HG02981 (cell line): ENCODE measurements at regions not wholly inside any gene's neighbourhood (a gene's known extent, or its start where the extent isn't known, plus 50 kb on each side); places are given as distances from the start of the nearest gene placed in this dataset.
A peak's percentile ranks its signal among the peaks of the same experiment; 100 is the strongest.
"Not testable (repeated sequence)": the region's sequence is repeated elsewhere in the genome, so short reads cannot be mapped to it uniquely, and the experiment has no call there.

Experiments used
- ATAC-seq: cut with Tn5 transposase; IDR thresholded peaks from one replicate; pipeline ENCODE4 v1.9.1; 2021; ENCODE audit warnings: mild to moderate bottlenecking, moderate library complexity; ENCODE audit not compliant: unreplicated experiment

DNA sequence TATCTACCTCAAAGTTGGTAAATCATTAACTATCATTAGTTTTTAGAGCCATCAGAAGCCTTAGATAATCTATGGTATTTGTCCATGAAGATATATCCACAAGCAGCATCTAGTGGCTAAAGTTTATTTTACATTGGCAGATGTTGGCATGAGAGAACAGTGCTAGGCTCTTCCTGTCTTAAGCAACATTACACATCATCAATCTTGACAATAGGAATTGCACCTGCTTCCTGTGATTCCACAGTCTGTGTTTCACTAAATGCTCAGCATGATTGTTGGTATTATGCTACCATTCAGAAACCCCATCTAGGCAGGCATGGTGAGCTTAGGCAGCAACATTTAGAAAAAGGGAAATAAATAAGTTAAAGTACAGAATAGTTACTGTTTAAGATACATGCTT is 246.6 kb downstream of the SLCO4C1 start:
- ATAC-seq: no peak

DNA sequence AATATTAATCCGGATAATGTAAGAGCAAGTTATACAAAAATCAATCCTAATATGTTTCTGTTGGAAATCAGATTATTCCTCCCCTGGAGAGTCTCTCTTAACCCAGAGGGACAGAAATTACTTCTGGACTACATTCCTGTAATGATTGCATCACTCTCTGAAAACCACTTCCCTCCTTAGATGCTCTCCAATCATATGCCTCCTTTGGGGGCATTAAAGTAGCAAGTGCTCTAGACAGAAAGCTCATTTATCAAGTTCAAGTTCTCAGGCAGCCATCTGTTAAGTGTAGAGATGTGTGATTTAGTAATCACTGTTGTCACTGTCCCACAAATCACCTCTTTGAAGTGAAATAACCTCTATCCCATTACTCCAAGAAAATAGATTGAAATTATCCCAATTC is 247.1 kb downstream of the SLCO4C1 start:
- no peak for ATAC-seq

DNA sequence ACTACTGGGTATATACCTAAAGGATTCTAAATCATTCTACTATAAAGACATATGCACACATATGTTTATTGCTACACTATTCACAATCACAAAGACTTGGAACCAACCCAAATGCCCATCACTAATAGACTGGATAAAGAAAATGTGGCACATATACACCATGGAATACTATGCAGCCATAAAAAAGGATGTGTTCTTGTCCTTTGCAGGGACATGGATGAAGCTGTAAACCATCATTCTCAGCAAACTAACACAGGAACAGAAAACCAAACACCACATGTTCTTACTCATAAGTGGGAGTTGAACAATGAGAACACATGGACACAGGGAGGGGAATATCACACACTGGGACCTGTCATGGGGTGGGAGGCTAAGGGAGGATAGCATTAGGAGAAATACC is 249.0 kb downstream of the SLCO4C1 start:
- not testable (repeated sequence) for ATAC-seq

DNA sequence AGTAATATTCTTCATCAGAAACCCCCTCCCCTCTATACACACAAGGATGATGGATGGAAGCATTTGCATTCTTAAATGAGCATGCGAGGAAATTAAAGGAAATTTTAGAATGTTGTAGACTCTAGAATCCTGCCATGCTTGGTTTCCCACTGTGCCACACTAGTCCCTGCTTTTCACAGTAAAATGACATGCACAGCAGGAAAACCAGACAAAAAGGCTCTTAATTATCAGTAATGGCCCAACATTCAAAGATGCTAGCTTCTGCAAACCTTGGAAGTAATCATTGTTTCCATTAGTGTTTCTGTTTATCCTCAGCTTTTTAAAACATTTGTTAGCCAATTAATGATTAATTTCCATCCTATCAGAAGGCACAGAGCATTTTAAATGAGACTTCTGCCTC is 255.8 kb downstream of the SLCO4C1 start:
- ATAC-seq: no peak

DNA sequence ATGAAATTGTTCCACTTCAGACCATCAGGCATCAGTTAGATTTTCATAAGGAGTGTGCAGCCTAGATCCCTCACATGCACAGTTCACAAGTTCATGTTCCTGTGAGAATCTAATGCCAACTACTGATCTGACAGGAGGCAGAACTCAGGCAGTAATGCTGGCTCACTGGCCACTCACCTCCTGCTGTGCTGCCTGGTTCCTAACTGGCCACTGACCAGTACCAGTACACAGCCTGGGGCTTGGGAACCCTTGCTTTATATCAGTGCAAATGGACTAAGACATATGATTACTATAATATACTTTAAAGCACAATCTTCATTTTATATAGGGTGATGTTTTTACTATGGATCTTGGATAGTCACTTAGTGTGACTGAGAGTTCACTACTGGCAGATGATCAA is 259.2 kb downstream of the SLCO4C1 start:
- no peak for ATAC-seq

DNA sequence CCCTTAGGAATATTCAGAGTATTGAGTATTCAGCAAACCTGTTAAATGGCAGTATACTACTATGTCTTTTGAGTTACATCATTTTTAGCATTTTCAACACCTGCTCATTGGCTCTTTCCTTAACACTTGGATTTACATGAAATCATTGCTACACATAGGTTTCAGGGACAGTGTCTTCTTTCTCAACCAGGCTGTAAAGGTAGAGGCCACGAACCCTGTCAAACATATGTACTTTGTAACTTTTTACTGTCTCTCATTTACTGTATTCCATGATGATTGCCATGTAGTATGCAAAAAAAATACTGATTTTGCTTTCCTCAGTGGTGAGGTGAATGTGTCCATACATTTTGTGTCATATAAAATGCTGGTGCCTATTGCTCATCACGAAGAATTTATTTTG is 264.4 kb downstream of the SLCO4C1 start:
- no peak for ATAC-seq

DNA sequence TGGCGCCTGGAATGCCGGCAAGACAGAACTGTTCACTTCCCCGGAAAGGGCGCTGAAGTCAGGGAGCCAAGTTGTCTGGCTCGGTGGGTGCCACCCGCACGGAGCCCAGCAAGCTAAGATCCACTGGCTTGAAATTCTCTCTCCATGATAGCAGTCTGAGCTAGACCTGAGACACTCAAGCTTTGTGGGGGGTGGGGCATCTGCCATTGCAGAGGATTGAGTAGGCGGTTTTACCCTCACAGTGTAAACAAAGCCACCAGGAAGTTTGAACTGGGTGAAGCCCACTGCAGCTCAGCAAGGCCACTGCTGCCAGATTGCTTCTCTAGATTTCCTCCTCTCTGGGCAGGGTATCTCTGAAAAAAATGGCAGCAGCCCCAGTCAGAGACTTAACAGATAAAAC is 277.4 kb downstream of the SLCO4C1 start:
- no peak for ATAC-seq

DNA sequence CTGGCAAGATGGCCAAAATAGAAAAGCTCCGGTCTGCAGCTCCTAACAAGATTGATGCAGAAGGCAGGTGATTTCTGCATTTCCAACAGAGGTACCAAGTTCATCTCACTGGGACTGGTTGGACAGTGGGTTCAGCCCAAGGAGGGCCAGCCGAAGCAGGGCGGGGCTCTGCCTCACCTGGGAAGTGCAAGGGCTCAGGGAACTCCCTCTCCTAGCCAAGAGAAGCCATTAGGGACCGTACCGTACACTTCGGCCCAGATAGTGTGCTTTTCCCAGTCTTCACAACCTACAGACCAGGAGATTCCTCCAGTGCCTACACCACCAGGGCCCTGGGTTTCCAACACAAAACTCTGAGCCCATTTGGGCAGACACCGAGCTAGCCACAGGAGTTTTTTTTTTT is 277.8 kb downstream of the SLCO4C1 start:
- ATAC-seq: no peak

DNA sequence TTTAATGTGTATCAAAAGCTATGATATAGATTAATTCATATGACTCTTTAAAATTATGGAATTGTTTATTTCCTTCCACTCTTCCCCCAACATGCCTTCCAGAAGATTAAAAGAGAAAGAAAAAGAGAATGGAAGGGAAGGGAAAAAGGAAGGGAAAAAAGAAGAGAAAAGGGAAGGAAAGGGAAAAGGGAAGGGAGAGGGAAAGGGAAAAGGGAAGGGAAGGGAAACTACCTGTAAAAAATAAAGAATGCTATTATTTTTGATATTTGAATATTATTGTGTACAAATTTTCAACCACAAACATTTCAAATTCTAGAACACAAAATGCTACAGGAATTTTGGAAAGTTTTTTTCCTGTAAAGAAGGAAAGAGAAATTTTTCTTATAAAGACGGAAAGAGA is 281.7 kb downstream of the SLCO4C1 start:
- no peak for ATAC-seq

DNA sequence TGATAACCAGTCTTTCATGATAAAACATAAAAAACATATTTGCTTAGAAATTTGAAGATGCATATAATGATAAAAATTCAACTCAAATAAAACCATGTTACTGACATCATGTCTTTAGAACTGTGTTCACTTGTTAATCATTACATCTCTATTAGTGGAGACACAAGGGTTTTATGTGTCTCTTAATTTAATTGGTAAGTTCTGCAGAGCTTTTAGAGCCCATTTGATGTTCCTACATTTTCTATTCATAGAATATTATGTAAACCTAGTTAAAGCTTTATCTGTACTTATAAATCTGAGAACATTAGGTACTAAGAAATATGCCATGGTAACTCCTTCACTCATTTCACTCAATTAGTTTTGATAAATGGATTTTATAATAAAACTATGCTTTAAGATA is 285.4 kb downstream of the SLCO4C1 start:
- ATAC-seq: no peak

DNA sequence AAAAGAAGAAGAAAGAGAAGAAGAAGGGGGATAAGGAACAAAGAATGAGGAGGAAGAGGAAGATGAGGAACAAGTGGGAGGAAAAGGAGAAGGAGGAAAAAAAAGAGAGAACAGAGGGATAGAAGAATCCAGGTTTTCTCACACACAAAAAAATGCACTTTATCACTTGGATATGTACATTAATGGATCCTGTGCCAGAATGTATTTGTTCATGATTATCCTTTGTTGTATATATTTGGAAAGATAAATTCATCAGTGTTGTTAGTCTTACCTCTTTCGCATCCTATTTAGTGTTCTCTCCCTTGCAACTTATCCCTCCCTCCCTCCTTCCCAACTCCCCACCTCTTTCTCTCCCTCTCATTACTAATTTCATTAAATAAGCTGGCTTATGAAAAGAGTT is 298.8 kb downstream of the SLCO4C1 start:
- no peak for ATAC-seq

DNA sequence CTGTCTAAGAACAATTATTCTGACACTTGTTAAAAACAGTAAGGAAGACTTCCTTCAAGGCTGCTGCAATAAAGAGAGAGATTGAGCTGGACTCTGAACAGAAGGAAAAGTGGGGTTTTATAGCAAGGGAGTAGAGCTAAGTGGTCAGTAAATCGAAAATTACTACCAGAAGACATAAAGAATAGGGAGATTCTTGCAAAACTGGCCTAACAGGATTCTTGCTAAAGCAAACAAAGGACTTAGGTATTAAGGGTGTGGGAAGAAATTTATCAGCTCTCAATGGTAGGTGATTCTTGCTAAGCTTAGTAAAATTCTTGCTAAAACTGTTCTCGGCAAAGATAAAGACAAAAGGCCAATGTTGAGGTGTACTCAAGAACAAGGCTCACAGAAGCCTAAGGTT is 300.5 kb downstream of the SLCO4C1 start:
- no peak for ATAC-seq

DNA sequence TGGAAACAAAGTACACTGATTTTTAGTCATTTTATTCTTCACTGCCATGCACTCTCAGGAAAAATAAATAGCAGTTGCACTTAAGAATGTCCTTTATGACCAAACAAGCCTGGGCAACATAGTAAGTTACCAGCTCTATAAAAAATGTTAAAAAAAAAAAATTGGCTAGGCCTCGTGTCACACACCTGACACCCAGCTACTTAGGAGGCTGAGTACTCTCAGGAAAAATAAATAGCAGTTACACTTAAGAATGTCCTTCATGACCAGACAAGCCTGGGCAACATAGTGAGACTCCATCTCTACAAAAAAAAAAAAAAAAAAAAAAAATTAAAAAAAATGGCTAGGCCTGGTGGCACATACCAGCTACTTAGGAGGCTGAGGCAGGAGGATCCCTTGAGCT is 304.6 kb downstream of the SLCO4C1 start:
- ATAC-seq: no peak

DNA sequence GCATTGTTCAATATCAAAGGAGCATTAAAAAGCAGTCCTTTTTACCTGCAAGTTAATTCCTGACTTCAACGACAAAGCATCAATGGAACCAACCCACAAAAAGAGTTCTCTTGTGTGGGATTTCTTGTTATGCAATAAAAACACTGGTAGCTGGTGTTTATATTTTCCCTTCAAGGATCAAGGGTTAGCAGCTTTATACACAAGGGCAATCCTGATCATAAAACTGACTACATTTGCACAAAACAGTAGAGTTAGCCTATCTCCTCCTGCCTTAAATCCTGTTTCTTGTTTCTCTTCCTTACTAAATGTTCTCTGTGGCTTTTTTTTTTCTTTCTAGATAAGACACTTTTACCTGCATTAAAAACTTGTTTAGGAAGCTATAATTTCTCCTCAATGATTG is 306.4 kb downstream of the SLCO4C1 start:
- ATAC-seq: no peak

DNA sequence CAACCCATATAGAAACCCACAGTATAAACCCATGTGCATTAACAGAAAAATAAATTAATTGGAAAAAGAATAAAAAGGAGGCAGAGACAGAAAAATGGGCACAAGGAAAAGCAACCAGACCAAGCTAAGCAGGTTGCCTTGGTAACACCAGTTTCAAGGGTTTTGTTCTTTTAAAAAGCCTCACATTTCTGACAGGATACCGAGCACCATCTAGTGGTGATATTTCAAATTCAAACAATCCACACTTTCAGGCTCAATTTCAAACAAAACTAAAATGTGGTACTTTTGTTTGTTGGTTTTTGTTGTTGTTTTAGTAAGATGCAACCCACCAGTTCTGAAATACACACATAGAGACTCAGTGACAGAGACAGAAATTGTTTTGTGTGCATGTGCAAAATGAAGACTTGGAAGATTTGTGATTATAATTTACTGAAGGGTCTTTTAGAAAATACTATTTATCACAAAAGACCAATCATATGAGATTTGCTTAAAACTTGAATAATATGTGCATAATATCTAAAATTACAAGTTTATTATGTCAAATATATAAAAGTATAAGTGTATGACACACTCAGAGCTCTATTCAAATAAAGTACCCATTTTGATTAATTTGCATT is 318.2 kb downstream of the SLCO4C1 start:
- ATAC-seq: peak; percentile 90

DNA sequence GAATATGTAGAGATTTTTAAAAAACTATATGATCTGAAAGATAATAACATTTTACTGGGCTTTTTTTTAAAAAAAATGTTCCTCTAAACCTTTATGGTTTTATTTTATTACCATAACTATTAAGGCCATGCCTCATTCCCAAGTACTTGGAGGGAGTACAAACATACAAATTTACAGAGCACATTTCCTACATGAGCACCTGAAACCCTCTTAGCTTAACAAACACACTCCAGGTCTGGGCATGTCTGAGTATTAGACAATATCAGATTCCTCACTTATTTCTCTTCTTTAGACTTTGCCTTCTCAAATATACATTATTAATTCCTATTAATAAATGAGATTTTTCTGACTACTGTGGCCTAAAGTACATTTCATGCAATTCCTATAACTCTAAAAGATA is 319.2 kb downstream of the SLCO4C1 start:
- ATAC-seq: no peak

DNA sequence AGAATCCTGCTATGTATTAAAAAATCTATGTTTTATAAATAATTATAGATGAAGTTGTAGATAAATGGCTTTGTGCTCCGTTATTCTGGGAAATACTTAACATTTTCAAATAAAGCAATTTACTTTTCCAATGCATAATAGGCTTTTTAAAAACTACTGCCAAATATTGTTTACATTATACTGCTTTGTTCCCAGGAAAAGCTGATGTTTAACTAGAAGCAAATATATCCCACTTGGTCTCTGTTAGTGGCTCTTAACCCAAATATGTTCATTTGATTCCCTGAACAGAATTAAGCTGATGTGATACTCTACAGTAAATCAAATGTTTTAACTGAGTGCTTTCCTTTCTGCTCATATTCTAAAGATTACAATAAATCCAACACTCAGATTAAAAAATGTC is 326.3 kb downstream of the SLCO4C1 start:
- ATAC-seq: no peak

DNA sequence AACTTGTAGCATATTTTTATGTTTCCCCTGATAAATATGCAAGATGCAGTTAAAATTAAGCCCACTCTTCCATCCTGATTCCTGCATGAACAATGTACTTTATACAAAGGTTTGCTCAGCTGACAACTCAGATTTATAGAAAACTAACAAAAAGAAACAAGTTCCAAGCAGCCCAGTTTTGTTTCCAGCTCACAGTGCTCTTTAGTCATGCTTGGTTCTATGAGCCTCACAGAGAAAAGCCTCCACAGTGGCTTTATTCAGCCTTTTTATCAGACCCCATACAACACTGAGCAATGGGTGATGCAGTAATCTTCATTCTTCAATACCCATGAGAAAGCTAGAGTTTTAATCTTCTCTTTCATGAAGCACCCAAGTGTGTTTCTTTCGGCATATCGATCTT is 329.6 kb downstream of the SLCO4C1 start:
- ATAC-seq: no peak

DNA sequence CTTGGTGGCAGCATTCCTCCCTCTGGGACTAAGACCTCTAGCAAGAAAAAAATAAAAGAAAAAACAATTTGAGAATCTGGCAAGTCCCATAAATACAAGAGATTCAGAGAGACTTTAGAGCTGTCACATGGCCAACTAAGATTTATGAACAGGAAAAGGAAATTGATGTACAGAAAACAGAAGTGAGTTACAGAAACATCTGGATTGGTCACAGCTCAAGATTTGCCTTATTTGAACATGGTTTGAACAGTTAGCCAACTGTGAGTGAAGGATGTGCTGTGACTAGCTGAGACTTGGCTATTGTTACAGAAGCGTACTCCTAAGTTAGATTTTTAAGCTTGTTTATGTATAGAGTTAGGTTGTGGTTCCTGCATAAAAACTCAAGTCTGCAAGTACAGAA is 340.2 kb downstream of the SLCO4C1 start:
- ATAC-seq: no peak

DNA sequence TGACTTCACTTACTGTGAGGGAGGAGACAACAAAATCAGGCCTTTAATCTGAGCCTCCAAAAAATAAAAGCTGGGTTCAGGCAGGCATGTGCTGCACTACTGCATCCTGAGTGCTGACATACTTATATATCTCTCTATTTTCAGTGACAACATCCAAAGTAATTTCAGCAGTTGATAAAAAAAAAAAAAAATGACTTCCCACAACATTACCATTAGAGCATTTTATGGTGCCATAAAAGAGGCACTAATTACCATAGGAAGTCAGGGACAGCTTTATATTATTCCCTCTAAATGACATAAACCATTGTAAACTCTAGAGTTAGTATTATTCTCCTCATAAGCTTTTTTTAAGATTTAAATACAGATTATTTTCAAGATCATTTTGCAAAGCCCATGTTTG is 346.1 kb downstream of the SLCO4C1 start:
- ATAC-seq: no peak

DNA sequence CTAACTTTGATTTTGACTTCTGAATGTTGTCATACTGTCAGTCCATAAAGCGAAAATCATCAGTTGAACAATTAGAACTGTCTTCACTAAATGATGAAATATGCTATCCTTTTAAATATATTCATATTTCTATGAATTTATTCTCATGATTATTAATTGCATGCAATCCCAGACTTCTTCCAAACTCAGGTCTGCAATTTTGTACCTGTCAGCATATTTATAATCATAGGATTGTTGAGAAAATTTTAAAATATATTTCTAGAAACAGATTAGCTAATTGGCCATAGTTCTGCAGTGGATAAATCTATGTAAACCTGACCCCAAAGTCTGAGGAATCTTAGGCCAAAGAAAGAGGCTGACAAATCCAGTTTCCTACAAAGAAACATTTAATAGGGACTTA is 347.5 kb downstream of the SLCO4C1 start:
- ATAC-seq: no peak

DNA sequence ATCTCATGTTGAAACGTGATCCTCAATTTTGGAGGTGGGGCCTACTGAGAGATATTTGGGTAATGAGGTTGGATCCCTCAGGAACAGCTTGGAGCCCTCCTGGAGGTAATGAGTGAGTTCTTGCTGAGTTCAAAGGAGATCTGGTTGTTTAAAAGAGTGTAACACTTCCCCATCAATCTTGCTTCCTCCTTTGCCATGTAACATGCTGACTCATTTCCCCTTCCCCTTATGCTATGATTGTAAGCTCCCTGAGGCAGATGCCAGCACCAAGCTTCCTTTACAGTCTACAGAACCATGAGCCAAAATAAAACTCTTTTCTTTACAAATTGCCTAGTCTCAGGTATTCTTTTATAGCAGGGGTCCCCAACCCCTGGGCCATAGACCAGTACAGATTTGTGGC is 352.3 kb downstream of the SLCO4C1 start:
- no peak for ATAC-seq

DNA sequence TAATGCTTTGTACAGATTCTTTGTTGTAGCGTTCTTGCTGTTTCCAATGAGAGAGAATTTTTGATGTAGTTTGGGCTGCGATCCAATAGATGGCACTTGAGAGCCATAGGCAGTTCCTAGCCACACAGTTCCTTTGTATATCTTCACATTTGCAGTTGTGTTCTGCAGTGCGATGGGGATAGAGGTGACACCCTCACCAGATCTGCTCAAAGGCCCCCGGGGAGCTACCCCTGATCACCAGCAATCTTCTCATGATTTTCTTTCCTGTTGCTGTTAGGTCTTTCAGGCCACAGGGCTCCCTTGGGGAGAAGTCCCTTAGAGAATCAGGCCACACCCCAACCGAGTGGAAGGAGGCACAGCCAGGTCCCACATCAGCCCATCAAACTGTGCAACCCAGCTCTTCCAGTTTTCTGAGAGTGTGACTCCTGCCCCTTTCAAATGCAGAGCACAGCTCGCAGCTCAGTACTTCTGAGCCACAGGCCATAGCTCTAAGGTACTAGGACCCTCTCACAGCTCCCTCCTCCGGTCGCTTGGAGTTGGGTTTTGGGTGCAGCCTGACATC is 353.7 kb downstream of the SLCO4C1 start:
- ATAC-seq: peak; percentile 93
